GM18502 (cell line): ENCODE measurements at regions not wholly inside any gene's neighbourhood (a gene's known extent, or its start where the extent isn't known, plus 50 kb on each side); places are given as distances from the start of the nearest gene placed in this dataset.
"Not testable (repeated sequence)": the region's sequence is repeated elsewhere in the genome, so short reads cannot be mapped to it uniquely, and the experiment has no call there.

Source experiments
- ATAC-seq: cut with Tn5 transposase; IDR thresholded peaks from one replicate; pipeline ENCODE4 v1.9.1; 2021; ENCODE audit warnings: mild to moderate bottlenecking; ENCODE audit not compliant: unreplicated experiment, poor library complexity

DNA sequence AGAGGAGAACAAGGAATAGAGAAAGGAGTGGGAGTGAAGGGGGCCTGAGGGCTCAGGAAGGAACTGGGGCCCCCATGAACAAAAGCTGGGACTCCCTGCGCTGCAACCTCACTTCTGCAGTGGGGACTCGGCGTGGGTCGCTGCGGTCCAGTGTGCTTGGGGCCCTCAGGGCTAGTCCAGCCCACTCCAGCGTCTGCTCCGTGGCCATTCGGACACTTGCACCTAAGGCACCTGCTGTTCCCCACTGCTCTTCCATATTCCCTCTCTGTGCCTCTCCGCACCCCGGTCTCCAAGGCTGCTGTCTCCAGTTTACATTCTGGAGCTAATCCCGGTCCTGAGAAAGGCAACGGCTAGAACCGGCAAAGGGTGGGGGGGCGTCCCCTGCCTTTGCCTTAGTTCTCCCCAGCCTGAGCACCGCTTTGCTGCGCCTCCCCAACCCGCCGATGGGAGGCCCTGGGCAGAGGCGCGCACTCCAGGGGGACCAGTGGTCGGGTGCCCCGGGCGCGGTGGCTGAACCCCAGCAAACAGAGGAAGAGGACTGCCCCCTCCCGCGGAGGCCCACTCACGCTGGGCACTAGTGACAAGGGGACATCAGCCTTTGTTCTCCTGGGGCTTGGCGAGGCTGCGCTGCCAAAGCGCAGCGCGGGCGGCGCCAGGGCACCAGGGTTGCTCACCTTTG is 327.7 kb upstream of the F9 start:
- no peak for ATAC-seq

GRCh38 chrX:139201924-139202323 is 328.6 kb upstream of the F9 start:
- no peak for ATAC-seq

DNA sequence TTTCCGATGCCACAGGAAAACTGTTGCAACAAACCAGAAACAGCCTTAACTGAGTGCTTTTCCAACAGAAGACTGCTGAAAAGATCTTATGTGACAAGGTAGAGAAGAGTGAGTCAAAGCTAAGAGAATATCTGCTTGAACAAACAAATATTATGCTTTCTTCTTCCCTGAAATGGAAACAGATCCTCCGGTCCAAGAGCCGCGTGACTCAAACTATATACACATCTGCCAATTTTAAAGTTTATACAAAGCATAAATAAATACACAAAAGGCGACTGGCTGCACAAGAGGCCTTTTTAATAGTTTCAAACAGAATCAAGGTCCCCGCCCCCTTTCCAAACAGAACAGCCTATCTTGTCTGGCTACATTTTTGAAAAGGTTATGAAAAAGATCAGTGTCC is 329.7 kb upstream of the F9 start:
- no peak for ATAC-seq

- ATAC-seq = no peak
Measured at GRCh38 chrX:139200346-139200745, 330.2 kb upstream of the F9 start.

GRCh38 chrX:139199933-139200332 is 330.6 kb upstream of the F9 start:
- no peak for ATAC-seq

DNA sequence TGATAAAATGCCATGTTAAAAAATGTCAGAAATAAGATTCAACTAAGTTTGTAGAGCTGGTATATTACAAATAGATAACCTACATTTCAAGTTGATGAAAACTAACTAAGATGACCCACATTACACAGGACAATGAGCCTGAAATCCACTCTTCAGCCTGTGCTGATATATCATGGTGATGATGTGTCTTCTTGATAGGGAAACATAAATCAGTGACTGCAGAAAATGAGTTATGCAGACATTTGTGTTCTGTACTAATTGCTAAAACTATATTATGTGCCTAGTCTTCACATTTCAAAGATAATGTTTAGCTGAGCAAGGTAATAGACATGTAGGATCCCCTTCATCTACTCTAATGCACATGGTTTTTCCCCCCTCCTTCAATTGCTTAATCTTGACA is 331.6 kb upstream of the F9 start:
- ATAC-seq = no peak

GRCh38 chrX:139196890-139197289 is 333.6 kb upstream of the F9 start:
- ATAC-seq = no peak

GRCh38 chrX:139194571-139195280 is 335.8 kb upstream of the F9 start:
- ATAC-seq = no peak

GRCh38 chrX:139192386-139192961 is 338.1 kb upstream of the F9 start:
- no peak for ATAC-seq

- no peak for ATAC-seq
Measured at GRCh38 chrX:139191746-139192385, 338.7 kb upstream of the F9 start.

DNA sequence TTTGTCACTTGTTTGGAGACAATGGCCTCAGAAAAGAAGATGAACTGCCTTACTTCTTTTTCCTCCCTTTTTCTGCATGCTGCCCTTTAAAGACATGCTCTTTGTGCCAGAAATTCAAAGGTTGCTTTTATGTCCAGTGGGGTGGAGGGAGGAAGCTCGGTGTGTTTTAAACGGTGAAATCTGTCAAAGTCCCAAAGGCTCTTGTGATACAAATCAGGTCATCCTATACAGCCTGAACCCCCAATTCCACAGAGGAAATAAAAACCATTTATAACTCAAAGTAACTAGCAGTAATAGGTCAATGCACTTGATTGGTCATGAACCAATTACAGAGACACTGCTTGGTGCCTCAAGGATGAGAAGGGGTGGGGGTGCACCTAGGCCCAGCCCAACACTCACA is 339.3 kb upstream of the F9 start:
- ATAC-seq = no peak

DNA sequence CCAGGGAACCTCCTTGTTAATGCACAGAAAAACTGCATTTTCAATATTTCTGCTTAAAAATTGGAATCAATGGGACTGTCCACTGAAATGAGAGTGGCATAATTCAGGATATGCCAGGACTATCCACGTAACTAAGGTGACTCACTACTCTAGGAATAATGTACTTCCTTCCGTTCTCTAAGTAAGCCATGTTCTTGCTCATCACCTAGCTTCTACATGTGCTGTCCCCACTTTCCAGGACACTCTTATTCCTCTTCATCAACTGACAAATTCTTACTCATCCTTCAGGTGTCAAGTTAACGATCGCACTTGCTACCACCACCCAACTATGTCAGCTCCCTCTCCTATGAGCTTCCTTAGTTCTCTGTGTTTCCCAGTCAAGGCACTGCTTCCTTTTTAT is 342.8 kb upstream of the F9 start:
- ATAC-seq = no peak

GRCh38 chrX:139186991-139187390 is 343.5 kb upstream of the F9 start:
- ATAC-seq = no peak

DNA sequence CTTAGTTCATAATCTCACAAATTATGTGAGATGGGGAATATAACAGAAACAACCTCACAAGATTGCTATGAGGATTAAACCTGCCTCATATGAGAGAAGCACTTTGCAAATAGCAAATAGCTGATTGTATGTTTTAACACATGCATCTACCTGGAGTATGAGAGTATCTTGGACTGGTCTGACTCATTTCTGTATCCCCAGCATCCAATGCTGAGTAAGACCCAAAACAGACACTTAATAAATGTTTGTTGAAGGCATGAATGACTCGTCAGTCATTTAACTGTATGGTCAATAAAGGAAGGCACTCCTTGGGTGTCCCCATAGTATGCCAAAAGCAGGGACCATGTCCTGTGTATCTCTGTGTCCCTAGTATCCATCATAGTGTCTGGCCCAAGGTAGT is 350.9 kb upstream of the F9 start:
- ATAC-seq = no peak

DNA sequence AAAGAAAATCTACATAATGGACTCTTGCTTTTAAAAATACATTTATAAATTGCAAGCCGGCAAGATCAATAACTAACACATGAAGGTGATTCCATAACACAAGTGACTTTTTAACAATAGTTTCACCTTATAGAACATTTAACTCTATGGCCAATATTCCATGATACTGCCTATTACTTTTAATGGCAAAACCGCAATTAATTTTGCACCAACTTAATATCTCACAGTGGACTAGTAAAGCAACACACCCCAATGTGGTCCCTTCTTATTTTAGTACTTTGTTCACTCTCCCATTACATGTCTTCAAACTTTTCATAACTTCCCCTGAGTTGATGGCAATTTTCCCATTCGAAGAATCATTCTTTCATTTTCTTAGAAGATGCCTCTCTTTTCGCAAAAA is 351.6 kb upstream of the F9 start:
- no peak for ATAC-seq

GRCh38 chrX:139172731-139173130 is 357.8 kb upstream of the F9 start:
- ATAC-seq = no peak

GRCh38 chrX:139170526-139171173 is 359.9 kb upstream of the F9 start:
- ATAC-seq = no peak

DNA sequence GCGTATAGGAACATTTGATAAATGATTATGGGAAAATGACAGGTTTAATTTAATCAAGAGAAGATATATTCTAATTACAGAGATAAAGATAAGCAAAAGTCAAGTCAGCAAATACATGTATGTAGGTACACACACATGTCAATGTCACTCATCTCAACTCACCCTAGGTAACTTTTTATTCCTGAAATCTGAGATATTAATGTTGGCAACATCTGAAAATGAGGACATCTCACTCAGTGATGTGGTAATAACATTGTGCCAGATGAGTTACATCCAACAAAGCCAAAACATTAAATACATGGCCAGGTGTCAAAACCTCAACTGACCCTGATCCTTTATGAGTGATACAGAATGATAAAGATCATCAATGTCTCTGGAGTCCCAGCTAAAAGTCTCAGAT is 363.3 kb upstream of the F9 start:
- no peak for ATAC-seq

GRCh38 chrX:139158256-139158655 is 372.3 kb upstream of the F9 start:
- no peak for ATAC-seq

DNA sequence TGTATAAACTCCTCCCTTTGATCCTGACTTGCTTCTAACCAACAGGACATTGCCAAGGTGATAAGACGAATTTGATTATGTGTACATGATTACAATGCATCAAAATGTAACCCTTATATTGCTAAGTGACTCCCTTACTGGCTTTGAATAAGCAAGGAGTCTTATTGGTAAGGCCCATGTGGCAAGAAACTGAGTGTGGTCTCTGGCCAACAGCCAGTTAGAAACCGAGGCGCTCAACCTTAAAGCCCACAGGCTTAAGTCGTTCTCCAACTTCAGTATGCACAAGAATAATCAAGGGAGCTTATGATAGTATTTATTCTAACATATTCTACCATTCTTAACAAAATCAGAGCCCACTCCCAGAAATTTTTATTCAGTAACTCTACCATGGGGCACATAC is 374.2 kb upstream of the F9 start:
- ATAC-seq = no peak

DNA sequence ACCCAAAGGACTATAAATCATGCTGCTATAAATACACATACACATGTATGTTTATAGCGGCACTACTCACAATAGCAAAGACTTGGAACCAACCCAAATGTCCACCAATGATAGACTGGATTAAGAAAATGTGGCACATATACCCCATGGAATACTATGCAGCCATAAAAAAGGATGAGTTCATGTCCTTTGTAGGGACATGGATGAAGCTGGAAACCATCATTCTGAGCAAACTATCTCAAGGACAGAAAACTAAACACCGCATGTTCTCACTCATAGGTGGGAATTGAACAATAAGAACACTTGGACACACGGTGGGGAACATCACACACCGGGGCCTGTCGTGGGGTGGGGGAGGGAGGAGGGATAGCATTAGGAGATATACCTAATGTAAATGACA is 383.9 kb upstream of the F9 start:
- ATAC-seq = not testable (repeated sequence)
